HCT116 (cell line): ENCODE measurements at regions not wholly inside any gene's neighbourhood (a gene's known extent, or its start where the extent isn't known, plus 50 kb on each side); places are given as distances from the start of the nearest gene placed in this dataset.

Experiments
- ATAC-seq: fragments of 200-7000 bp; cut with Tn5 transposase; 2 replicates; pipeline ENCODE4 v1.9.1; 2020; ENCODE audit warnings: mild to moderate bottlenecking, moderate library complexity
- BruUV-seq: library from RNA; stranded (reverse); fragments of 400-500 nt; replicated peaks from 2 replicates; lab custom pipeline; 2021; lab: Mats Ljungman, UMichigan
- CTCF ChIA-PET: fragments of 300-600 bp; sonication (Branson Sonifier 250); formaldehyde crosslinking; loops from one replicate; lab custom pipeline; 2021; ENCODE audit warnings: antibody characterized with exemption; lab: Charles Lee
- POLR2A ChIA-PET: fragments of 300-600, 350-600 bp; sonication (Branson Sonifier 250); formaldehyde crosslinking; loops from one replicate; lab custom pipeline; 2021; ENCODE audit warnings: antibody characterized with exemption; lab: Charles Lee
- RAD21 ChIA-PET, 2 experiments: fragments of 300-600 bp; sonication (Branson Sonifier 250); formaldehyde crosslinking; loops; one replicate each; lab custom pipeline; 2023; ENCODE audit warnings: low total read pairs in 2 of 2; ENCODE audit not compliant: uncharacterized antibody in 2 of 2, unreplicated experiment in 2 of 2, low non-redundant PET in 1 of 2; lab: Charles Lee
- DNase-seq: peaks from one replicate; pipeline ENCODE4 v3.0.0-alpha.2; 2010; ENCODE audit warnings: low read depth, low spot score
- H2AFZ ChIP-seq: fragments of 200-600 bp; shearing (Covaris generic), sonication (generic); 2 replicates; pipeline ENCODE4 v1.6.1; 2017; ENCODE audit warnings: low read depth, mixed run types, mixed read lengths, antibody characterized with exemption, low read length; ENCODE audit not compliant: poor library complexity, severe bottlenecking
- H3K27ac ChIP-seq: 2 replicates; pipeline ENCODE4 v1.5.1; 2012; ENCODE audit warnings: low read depth, low read length
- H3K27me3 ChIP-seq: fragments of 200-600 bp; sonication (generic); 2 replicates; pipeline ENCODE4 v1.6.1; 2016; ENCODE audit warnings: mixed run types, low read length, mixed read lengths; ENCODE audit not compliant: insufficient read depth
- H3K36me3 ChIP-seq, 2 experiments: fragments of 200-500 bp in 1 of 2; fragments of 200-600 bp in 1 of 2; sonication (Bioruptor generic) in 1 of 2; sonication (generic) in 1 of 2; 2 replicates each; pipeline versions ENCODE4 v1.5.1 to v1.6.1; 2014 to 2016; ENCODE audit warnings: low read length in 2 of 2, inconsistent platforms in 1 of 2, mixed read lengths in 1 of 2, mixed run types in 1 of 2; ENCODE audit not compliant: insufficient read depth in 2 of 2, control insufficient read depth in 1 of 2
- H3K4me1 ChIP-seq, 2 experiments: fragments of 200-600 bp in 1 of 2; sonication (generic) in 1 of 2; 2 replicates each; pipeline versions ENCODE4 v1.5.1 to v1.6.1; 2012 to 2017; ENCODE audit warnings: low read length in 2 of 2, inconsistent platforms in 1 of 2, mild to moderate bottlenecking in 1 of 2, mixed read lengths in 1 of 2, mixed run types in 1 of 2, moderate library complexity in 1 of 2; ENCODE audit not compliant: insufficient read depth in 2 of 2, control insufficient read depth in 1 of 2
- H3K4me2 ChIP-seq: fragments of 200-600 bp; sonication (generic); 2 replicates; pipeline ENCODE4 v1.6.1; 2017; ENCODE audit warnings: mixed run types, low read length, mixed read lengths
- H3K4me3 ChIP-seq, 2 experiments: fragments of 200-600 bp in 1 of 2; sonication (generic) in 1 of 2; replicated peaks in 1 of 2; 2 replicates each; pipeline ENCODE4 v1.5.1; 2011 to 2016; ENCODE audit warnings: low read length in 2 of 2, control low read depth in 1 of 2, low read depth in 1 of 2, mild to moderate bottlenecking in 1 of 2, mixed read lengths in 1 of 2, mixed run types in 1 of 2
- H3K79me2 ChIP-seq: fragments of 200-600 bp; sonication (generic); 2 replicates; pipeline ENCODE4 v1.6.1; 2017; ENCODE audit warnings: mild to moderate bottlenecking, mixed run types, low read length, moderate library complexity, mixed read lengths; ENCODE audit not compliant: insufficient read depth
- H3K9ac ChIP-seq: fragments of 200-600 bp; sonication (generic); 2 replicates; pipeline ENCODE4 v1.6.1; 2016; ENCODE audit warnings: low read length, mixed read lengths
- H3K9me2 ChIP-seq: fragments of 200-600 bp; sonication (generic), shearing (Covaris generic); 2 replicates; pipeline ENCODE4 v1.6.1; 2017; ENCODE audit warnings: mixed run types, mild to moderate bottlenecking, moderate library complexity; ENCODE audit not compliant: insufficient read depth
- H3K9me3 ChIP-seq, 2 experiments: fragments of 200-500 bp in 1 of 2; fragments of 200-600 bp in 1 of 2; sonication (Bioruptor generic) in 1 of 2; sonication (generic) in 1 of 2; 2 replicates each; pipeline ENCODE4 v1.6.1; 2014 to 2017; ENCODE audit warnings: low read length in 2 of 2, mixed read lengths in 2 of 2, inconsistent platforms in 1 of 2, low read depth in 1 of 2, mild to moderate bottlenecking in 1 of 2, mixed run types in 1 of 2, moderate library complexity in 1 of 2; ENCODE audit not compliant: control insufficient read depth in 1 of 2, insufficient read depth in 1 of 2
- H4K20me1 ChIP-seq: fragments of 200-600 bp; sonication (generic), shearing (Covaris generic); 2 replicates; pipeline ENCODE4 v1.6.1; 2017; ENCODE audit warnings: mixed run types, mild to moderate bottlenecking, moderate library complexity; ENCODE audit not compliant: insufficient read depth
- CBX3 ChIP-seq: IDR thresholded peaks from 2 replicates; pipeline ENCODE4 v1.6.1; 2012; ENCODE audit warnings: low read depth
- CEBPB ChIP-seq: IDR thresholded peaks from 2 replicates; pipeline ENCODE4 v1.6.1; 2012; ENCODE audit warnings: low read depth
- ELF1 ChIP-seq: IDR thresholded peaks from 2 replicates; pipeline ENCODE4 v1.6.1; 2012; ENCODE audit warnings: low read depth, borderline replicate concordance
- FOSL1 ChIP-seq: IDR thresholded peaks from 2 replicates; pipeline ENCODE4 v1.6.1; 2012; ENCODE audit warnings: low read depth
- JUND ChIP-seq: IDR thresholded peaks from 2 replicates; pipeline ENCODE4 v1.6.1; 2012
- POLR2AphosphoS5 ChIP-seq: IDR thresholded peaks from 2 replicates; pipeline ENCODE4 v1.6.1; 2011; ENCODE audit warnings: mild to moderate bottlenecking, low read depth, low read length, moderate library complexity
- RAD21 ChIP-seq: IDR thresholded peaks from 2 replicates; pipeline ENCODE4 v1.6.1; 2012; ENCODE audit warnings: low read depth, mild to moderate bottlenecking
- SIN3A ChIP-seq: IDR thresholded peaks from 2 replicates; pipeline ENCODE4 v1.6.1; 2012; ENCODE audit warnings: low read depth
- TCF7L2 ChIP-seq: IDR thresholded peaks from 2 replicates; pipeline ENCODE4 v1.7.0; 2011; ENCODE audit warnings: borderline replicate concordance, inconsistent platforms; ENCODE audit not compliant: insufficient read depth, insufficient read length; ENCODE audit errors: extremely low read depth
- ZFX ChIP-seq: fragments of 450-650 bp; IDR thresholded peaks from 2 replicates; pipeline ENCODE4 v1.6.1; 2017
- intact Hi-C: fragments of 100-400 bp; cut with micrococcal nuclease; formaldehyde crosslinking; loops from 2 replicates; pipeline ENCODE4 v1.10.0; 2022
- TF ChIP-seq, protein P1 (sequence below), 3 experiments: fragments of 200-600 bp in 1 of 3; sonication (generic) in 1 of 3; IDR thresholded peaks in 2 of 3; conservative IDR thresholded peaks in 1 of 3; 2 replicates each; pipeline ENCODE4 v1.5.1; 2012 to 2017; ENCODE audit warnings: low read depth in 2 of 3, low read length in 2 of 3, antibody characterized with exemption in 1 of 3, borderline replicate concordance in 1 of 3, control low read depth in 1 of 3, mild to moderate bottlenecking in 1 of 3, mixed read lengths in 1 of 3, mixed run types in 1 of 3, moderate library complexity in 1 of 3; ENCODE audit not compliant: insufficient read depth in 1 of 3

DNA sequence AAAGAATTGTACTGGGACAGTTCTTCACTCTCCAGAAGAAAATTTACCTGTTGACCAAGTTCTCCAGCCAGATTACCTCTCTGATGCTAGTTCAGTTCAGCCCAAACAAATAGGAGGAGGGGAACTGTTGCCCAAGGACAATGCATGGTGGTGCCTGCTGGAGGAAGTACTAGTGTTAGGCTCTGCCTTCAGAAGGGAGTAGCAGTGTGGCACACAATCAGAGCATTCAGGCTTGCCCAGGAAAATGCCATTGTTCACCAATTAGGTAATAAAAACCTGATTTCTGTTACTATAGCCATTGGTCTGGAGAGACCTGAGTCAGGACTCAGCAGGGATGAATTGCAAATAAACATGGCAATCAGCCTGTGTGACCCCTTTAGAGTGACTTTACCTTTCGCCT, 720.8 kb upstream of the ZNF608 start:
- no peaks in the 10 kb centered on the region for H4K20me1 ChIP-seq
- no peaks in the 10 kb centered on the region for H3K36me3 ChIP-seq
- no peaks in the 10 kb centered on the region for H3K79me2 ChIP-seq
- ChIA-PET RAD21 (no interaction called here), CTCF (no interaction called here), POLR2A (no interaction called here)
- H3K9me2 ChIP-seq = no peaks in the 10 kb centered on the region
- no peak overlapping the region for H3K27ac ChIP-seq
- H3K9me3 ChIP-seq = no peaks in the 10 kb centered on the region
- BruUV-seq = no TSS peak
- intact Hi-C loops = no loop called here
- no peak overlapping the region for H3K4me2 ChIP-seq
- no peak overlapping the region for H3K4me3 ChIP-seq
- H2AFZ ChIP-seq = no peak overlapping the region
- no peak overlapping the region for H3K9ac ChIP-seq
- ATAC-seq (no peak), DNase-seq (no peak)
- no peaks in the 10 kb centered on the region for H3K4me1 ChIP-seq
- H3K27me3 ChIP-seq = no peaks in the 10 kb centered on the region
- no peak for TF ChIP-seq ZFX
- TF ChIP-seq CEBPB = no peak
- TF ChIP-seq FOSL1 = no peak
- no peak for TF ChIP-seq SIN3A
- no peak for TF ChIP-seq ELF1
- no peak for TF ChIP-seq POLR2AphosphoS5
- no peak for TF ChIP-seq JUND
- TF ChIP-seq TCF7L2 = no peak
- no peak for TF ChIP-seq CBX3
- no peak for TF ChIP-seq RAD21
- TF ChIP-seq, protein P1, sequence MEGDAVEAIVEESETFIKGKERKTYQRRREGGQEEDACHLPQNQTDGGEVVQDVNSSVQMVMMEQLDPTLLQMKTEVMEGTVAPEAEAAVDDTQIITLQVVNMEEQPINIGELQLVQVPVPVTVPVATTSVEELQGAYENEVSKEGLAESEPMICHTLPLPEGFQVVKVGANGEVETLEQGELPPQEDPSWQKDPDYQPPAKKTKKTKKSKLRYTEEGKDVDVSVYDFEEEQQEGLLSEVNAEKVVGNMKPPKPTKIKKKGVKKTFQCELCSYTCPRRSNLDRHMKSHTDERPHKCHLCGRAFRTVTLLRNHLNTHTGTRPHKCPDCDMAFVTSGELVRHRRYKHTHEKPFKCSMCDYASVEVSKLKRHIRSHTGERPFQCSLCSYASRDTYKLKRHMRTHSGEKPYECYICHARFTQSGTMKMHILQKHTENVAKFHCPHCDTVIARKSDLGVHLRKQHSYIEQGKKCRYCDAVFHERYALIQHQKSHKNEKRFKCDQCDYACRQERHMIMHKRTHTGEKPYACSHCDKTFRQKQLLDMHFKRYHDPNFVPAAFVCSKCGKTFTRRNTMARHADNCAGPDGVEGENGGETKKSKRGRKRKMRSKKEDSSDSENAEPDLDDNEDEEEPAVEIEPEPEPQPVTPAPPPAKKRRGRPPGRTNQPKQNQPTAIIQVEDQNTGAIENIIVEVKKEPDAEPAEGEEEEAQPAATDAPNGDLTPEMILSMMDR (IDR thresholded peaks at IDR 0.05 in 2 of 3, conservative IDR thresholded peaks at IDR 0.05 in 1 of 3; ENCODE audit: borderline replicate concordance in 1 of 3, insufficient read depth in 1 of 3, low read depth in 2 of 3, low read length in 2 of 3) = no peak
